Karpas-422 (cell line): ENCODE measurements at regions not wholly inside any gene's neighbourhood (a gene's known extent, or its start where the extent isn't known, plus 50 kb on each side); places are given as distances from the start of the nearest gene placed in this dataset.
"Not testable (repeated sequence)": the region's sequence is repeated elsewhere in the genome, so short reads cannot be mapped to it uniquely, and the experiment has no call there.

Experiments used
- DNase-seq: peaks from one replicate; pipeline ENCODE4 v3.0.0-alpha.2; 2015
- H2AFZ ChIP-seq: fragments of 200-600 bp; sonication (generic); 2 replicates; pipeline ENCODE4 v1.6.1; 2014; ENCODE audit warnings: antibody characterized with exemption, low read length, mixed read lengths
- H3K27ac ChIP-seq: fragments of 200-600 bp; sonication (generic); 2 replicates; pipeline ENCODE4 v1.5.1; 2014; ENCODE audit warnings: mild to moderate bottlenecking, low read length, moderate library complexity
- H3K27me3 ChIP-seq: fragments of 200-600 bp; sonication (generic); 2 replicates; pipeline ENCODE4 v1.6.1; 2014; ENCODE audit warnings: low read length, mixed read lengths
- H3K36me3 ChIP-seq: fragments of 200-600 bp; sonication (generic); 2 replicates; pipeline ENCODE4 v1.6.1; 2014; ENCODE audit warnings: low read length, mixed read lengths; ENCODE audit not compliant: insufficient read depth
- H3K4me1 ChIP-seq: fragments of 200-600 bp; sonication (generic); 2 replicates; pipeline ENCODE4 v1.6.1; 2014; ENCODE audit warnings: mild to moderate bottlenecking, low read length, mixed read lengths
- H3K4me2 ChIP-seq: fragments of 200-600 bp; sonication (generic); 2 replicates; pipeline ENCODE4 v1.6.1; 2014; ENCODE audit warnings: low read length, low read depth, mild to moderate bottlenecking; ENCODE audit not compliant: poor library complexity, severe bottlenecking
- H3K4me3 ChIP-seq: fragments of 200-600 bp; sonication (generic); 2 replicates; pipeline ENCODE4 v1.5.1; 2014; ENCODE audit warnings: mild to moderate bottlenecking, antibody characterized with exemption, low read length, mixed read lengths
- H3K79me2 ChIP-seq: fragments of 200-600 bp; sonication (generic); 2 replicates; pipeline ENCODE4 v1.6.1; 2014; ENCODE audit warnings: mild to moderate bottlenecking, low read length, mixed read lengths
- H3K9ac ChIP-seq: fragments of 200-600 bp; sonication (generic); 2 replicates; pipeline ENCODE4 v1.6.0; 2014; ENCODE audit warnings: low read length
- H3K9me2 ChIP-seq: fragments of 200-600 bp; sonication (generic), shearing (Covaris generic); replicated peaks from 2 replicates; pipeline ENCODE4 v1.6.0; 2014; ENCODE audit warnings: mild to moderate bottlenecking, low read length, moderate library complexity; ENCODE audit not compliant: insufficient read depth
- H3K9me3 ChIP-seq: fragments of 300-700, 200-600 bp; sonication (generic); 2 replicates; pipeline ENCODE4 v1.6.1; 2014; ENCODE audit warnings: low read length, mixed read lengths
- H4K20me1 ChIP-seq: fragments of 200-600 bp; sonication (generic); 2 replicates; pipeline ENCODE4 v1.6.1; 2014; ENCODE audit warnings: mild to moderate bottlenecking, antibody characterized with exemption, low read length, low read depth; ENCODE audit not compliant: insufficient read depth

GRCh38 chr1:56132520-56132919 is 446.8 kb downstream of the PLPP3 start:
- Histone ChIP-seq H3K4me2 (no peak overlapping the region), H3K36me3 (no peaks in the 10 kb centered on the region), H3K9me2 (no peaks in the 10 kb centered on the region), H3K27ac (no peak overlapping the region), H3K9ac (no peak overlapping the region), H3K4me3 (no peak overlapping the region), H3K27me3 (no peaks in the 10 kb centered on the region), H2AFZ (no peak overlapping the region), H3K4me1 (no peaks in the 10 kb centered on the region), H3K9me3 (no peaks in the 10 kb centered on the region), H3K79me2 (no peaks in the 10 kb centered on the region), H4K20me1 (no peaks in the 10 kb centered on the region)
- no peak for DNase-seq

GRCh38 chr1:56129837-56130236 is 449.5 kb downstream of the PLPP3 start:
- no peak overlapping the region for H2AFZ ChIP-seq
- no peaks in the 10 kb centered on the region for H3K36me3 ChIP-seq
- H3K9ac ChIP-seq = no peak overlapping the region
- no peak overlapping the region for H3K4me3 ChIP-seq
- no peaks in the 10 kb centered on the region for H3K79me2 ChIP-seq
- H3K4me1 ChIP-seq = no peaks in the 10 kb centered on the region
- no peaks in the 10 kb centered on the region for H3K9me2 ChIP-seq
- no peak overlapping the region for H3K4me2 ChIP-seq
- no peaks in the 10 kb centered on the region for H3K9me3 ChIP-seq
- no peak for DNase-seq
- no peak overlapping the region for H3K27ac ChIP-seq
- H4K20me1 ChIP-seq = no peaks in the 10 kb centered on the region
- H3K27me3 ChIP-seq = no peaks in the 10 kb centered on the region

GRCh38 chr1:56125316-56125715 is 454.0 kb downstream of the PLPP3 start:
- no peaks in the 10 kb centered on the region for H3K36me3 ChIP-seq
- H3K4me1 ChIP-seq = no peaks in the 10 kb centered on the region
- H3K9me3 ChIP-seq = no peaks in the 10 kb centered on the region
- no peak overlapping the region for H3K4me3 ChIP-seq
- no peak overlapping the region for H3K9ac ChIP-seq
- H4K20me1 ChIP-seq = no peaks in the 10 kb centered on the region
- no peaks in the 10 kb centered on the region for H3K27me3 ChIP-seq
- H3K27ac ChIP-seq = no peak overlapping the region
- no peak for DNase-seq
- H3K79me2 ChIP-seq = no peaks in the 10 kb centered on the region
- no peaks in the 10 kb centered on the region for H3K9me2 ChIP-seq
- H2AFZ ChIP-seq = no peak overlapping the region
- H3K4me2 ChIP-seq = no peak overlapping the region

GRCh38 chr1:56123826-56124225 is 455.5 kb downstream of the PLPP3 start:
- no peaks in the 10 kb centered on the region for H3K27me3 ChIP-seq

GRCh38 chr1:56123421-56123820 is 455.9 kb downstream of the PLPP3 start:
- Histone ChIP-seq H4K20me1 (no peaks in the 10 kb centered on the region), H3K9me3 (no peaks in the 10 kb centered on the region), H3K79me2 (no peaks in the 10 kb centered on the region), H2AFZ (no peak overlapping the region), H3K27me3 (no peaks in the 10 kb centered on the region), H3K4me2 (no peak overlapping the region), H3K27ac (no peak overlapping the region), H3K9ac (no peak overlapping the region), H3K4me1 (no peaks in the 10 kb centered on the region), H3K36me3 (no peaks in the 10 kb centered on the region), H3K9me2 (no peaks in the 10 kb centered on the region), H3K4me3 (no peak overlapping the region)
- DNase-seq = no peak

More at GRCh38 chr1:56123826-56124225, 455.5 kb downstream of the PLPP3 start:
- no peak overlapping the region for H3K27ac ChIP-seq
- no peak for DNase-seq
- no peaks in the 10 kb centered on the region for H3K9me3 ChIP-seq
- H4K20me1 ChIP-seq = no peaks in the 10 kb centered on the region
- no peak overlapping the region for H3K9ac ChIP-seq
- no peaks in the 10 kb centered on the region for H3K4me1 ChIP-seq
- no peak overlapping the region for H3K4me3 ChIP-seq
- no peak overlapping the region for H3K4me2 ChIP-seq
- H2AFZ ChIP-seq = no peak overlapping the region
- H3K36me3 ChIP-seq = no peaks in the 10 kb centered on the region
- H3K79me2 ChIP-seq = no peaks in the 10 kb centered on the region
- H3K9me2 ChIP-seq = no peaks in the 10 kb centered on the region

GRCh38 chr1:56120021-56120420 is 459.3 kb downstream of the PLPP3 start:
- Histone ChIP-seq H2AFZ (no peak overlapping the region), H3K27ac (no peak overlapping the region), H3K9me3 (no peaks in the 10 kb centered on the region), H3K4me1 (no peaks in the 10 kb centered on the region), H3K79me2 (no peaks in the 10 kb centered on the region), H3K27me3 (no peaks in the 10 kb centered on the region), H4K20me1 (no peaks in the 10 kb centered on the region), H3K4me2 (no peak overlapping the region), H3K9ac (no peak overlapping the region), H3K4me3 (no peak overlapping the region), H3K36me3 (no peaks in the 10 kb centered on the region), H3K9me2 (no peaks in the 10 kb centered on the region)
- DNase-seq = no peak

GRCh38 chr1:56118676-56119075 is 460.7 kb downstream of the PLPP3 start:
- DNase-seq, H3K79me2 ChIP-seq, H3K9ac ChIP-seq, H3K9me2 ChIP-seq, H3K9me3 ChIP-seq, H3K4me3 ChIP-seq, H3K27me3 ChIP-seq, H4K20me1 ChIP-seq, H3K4me2 ChIP-seq, H3K4me1 ChIP-seq, H3K36me3 ChIP-seq, H3K27ac ChIP-seq, H2AFZ ChIP-seq: not testable (repeated sequence)

- Histone ChIP-seq H3K27me3 (no peaks in the 10 kb centered on the region), H3K79me2 (no peaks in the 10 kb centered on the region), H3K9me2 (no peaks in the 10 kb centered on the region), H3K27ac (no peak overlapping the region), H3K36me3 (no peaks in the 10 kb centered on the region), H3K4me1 (no peaks in the 10 kb centered on the region), H3K4me3 (no peak overlapping the region), H3K9ac (no peak overlapping the region), H3K9me3 (no peaks in the 10 kb centered on the region), H2AFZ (no peak overlapping the region), H4K20me1 (no peaks in the 10 kb centered on the region), H3K4me2 (no peak overlapping the region)
- no peak for DNase-seq
Observed at GRCh38 chr1:56115701-56116100, 463.7 kb downstream of the PLPP3 start.

GRCh38 chr1:56113679-56114078 is 465.7 kb downstream of the PLPP3 start:
- no peak overlapping the region for H2AFZ ChIP-seq
- H3K4me1 ChIP-seq = no peaks in the 10 kb centered on the region
- H3K4me3 ChIP-seq = no peak overlapping the region
- no peak overlapping the region for H3K27ac ChIP-seq
- no peaks in the 10 kb centered on the region for H3K36me3 ChIP-seq
- no peaks in the 10 kb centered on the region for H3K9me3 ChIP-seq
- H3K9me2 ChIP-seq = no peaks in the 10 kb centered on the region
- H3K27me3 ChIP-seq = no peaks in the 10 kb centered on the region
- no peak overlapping the region for H3K9ac ChIP-seq
- no peak for DNase-seq
- no peaks in the 10 kb centered on the region for H3K79me2 ChIP-seq
- no peaks in the 10 kb centered on the region for H4K20me1 ChIP-seq
- H3K4me2 ChIP-seq = no peak overlapping the region
